ENCODE measurements at regions not wholly inside any gene's neighbourhood (a gene's known extent, or its start where the extent isn't known, plus 50 kb on each side); places are given as distances from the start of the nearest gene placed in this dataset.
A peak's percentile ranks its signal among the peaks of the same experiment; 100 is the strongest.

GRCh38 chr18:66110607-66111006 lies 359.8 kb downstream of the CDH7 start:
- Histone ChIP-seq H2AFZ (ENCODE audit: low read depth, low read length, severe bottlenecking) (no peak overlapping the region), H3K9ac (ENCODE audit: low read length) (no peak overlapping the region), H3K79me2 (ENCODE audit: insufficient read depth, low read length) (no peaks in the 10 kb centered on the region), H4K20me1 (ENCODE audit: low read depth, low read length) (no peaks in the 10 kb centered on the region), H3F3A (ENCODE audit: insufficient read depth) (no peaks in the 10 kb centered on the region), H3K9me2 (replicated peaks; ENCODE audit: insufficient read depth, low read length) (no peaks in the 10 kb centered on the region), H3K27ac (ENCODE audit: low read depth, low read length) (no peak overlapping the region), H3K36me3 (ENCODE audit: low read length) (no peaks in the 10 kb centered on the region), H3K27me3 (ENCODE audit: low read length) (no peaks in the 10 kb centered on the region), H3K4me2 (ENCODE audit: low read depth, low read length, poor library complexity, severe bottlenecking) (no peak overlapping the region), H3K4me3 (ENCODE audit: insufficient read depth, low read length, poor library complexity, severe bottlenecking) (no peak overlapping the region), H3K9me3 (ENCODE audit: insufficient read depth, low read length) (no peaks in the 10 kb centered on the region)
- TF ChIP-seq EZH2phosphoT487 (conservative IDR thresholded peaks at IDR 0.05; ENCODE audit: low read length) = no peak
- TF ChIP-seq, protein P1, sequence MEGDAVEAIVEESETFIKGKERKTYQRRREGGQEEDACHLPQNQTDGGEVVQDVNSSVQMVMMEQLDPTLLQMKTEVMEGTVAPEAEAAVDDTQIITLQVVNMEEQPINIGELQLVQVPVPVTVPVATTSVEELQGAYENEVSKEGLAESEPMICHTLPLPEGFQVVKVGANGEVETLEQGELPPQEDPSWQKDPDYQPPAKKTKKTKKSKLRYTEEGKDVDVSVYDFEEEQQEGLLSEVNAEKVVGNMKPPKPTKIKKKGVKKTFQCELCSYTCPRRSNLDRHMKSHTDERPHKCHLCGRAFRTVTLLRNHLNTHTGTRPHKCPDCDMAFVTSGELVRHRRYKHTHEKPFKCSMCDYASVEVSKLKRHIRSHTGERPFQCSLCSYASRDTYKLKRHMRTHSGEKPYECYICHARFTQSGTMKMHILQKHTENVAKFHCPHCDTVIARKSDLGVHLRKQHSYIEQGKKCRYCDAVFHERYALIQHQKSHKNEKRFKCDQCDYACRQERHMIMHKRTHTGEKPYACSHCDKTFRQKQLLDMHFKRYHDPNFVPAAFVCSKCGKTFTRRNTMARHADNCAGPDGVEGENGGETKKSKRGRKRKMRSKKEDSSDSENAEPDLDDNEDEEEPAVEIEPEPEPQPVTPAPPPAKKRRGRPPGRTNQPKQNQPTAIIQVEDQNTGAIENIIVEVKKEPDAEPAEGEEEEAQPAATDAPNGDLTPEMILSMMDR (IDR thresholded peaks at IDR 0.05; ENCODE audit: insufficient read depth, low read length, poor library complexity, severe bottlenecking) = no peak

DNA sequence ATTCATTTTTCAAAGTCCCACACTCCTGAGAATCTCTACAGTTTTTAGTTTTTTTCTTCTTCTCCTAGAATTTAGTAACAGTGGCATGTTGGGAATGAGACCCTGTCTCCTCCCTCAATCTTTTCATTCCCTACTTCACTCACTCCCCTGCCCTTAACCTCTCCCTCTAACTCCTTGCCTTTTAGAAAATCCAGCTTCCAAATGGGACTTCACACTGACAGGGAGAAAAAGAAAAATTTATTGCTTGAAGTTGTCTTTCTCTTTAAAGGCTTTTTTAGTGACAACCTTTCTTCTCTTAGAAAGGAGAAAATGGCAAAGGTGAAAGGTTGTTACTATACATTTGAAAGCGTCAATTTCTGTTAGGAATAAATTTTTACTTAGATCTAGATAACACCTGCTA lies 359.2 kb downstream of the CDH7 start:
- H3K27ac ChIP-seq (ENCODE audit: low read depth, low read length) = no peak overlapping the region
- H3K9me2 ChIP-seq (replicated peaks; ENCODE audit: insufficient read depth, low read length) = no peaks in the 10 kb centered on the region
- TF ChIP-seq, protein P1 (IDR thresholded peaks at IDR 0.05; ENCODE audit: insufficient read depth, low read length, poor library complexity, severe bottlenecking) = no peak
- TF ChIP-seq EZH2phosphoT487 (conservative IDR thresholded peaks at IDR 0.05; ENCODE audit: low read length) = no peak
- no peaks in the 10 kb centered on the region for H3K79me2 ChIP-seq (ENCODE audit: insufficient read depth, low read length)
- no peaks in the 10 kb centered on the region for H3K9me3 ChIP-seq (ENCODE audit: insufficient read depth, low read length)
- H2AFZ ChIP-seq (ENCODE audit: low read depth, low read length, severe bottlenecking) = no peak overlapping the region
- no peaks in the 10 kb centered on the region for H4K20me1 ChIP-seq (ENCODE audit: low read depth, low read length)
- no peaks in the 10 kb centered on the region for H3K27me3 ChIP-seq (ENCODE audit: low read length)
- H3K36me3 ChIP-seq (ENCODE audit: low read length) = no peaks in the 10 kb centered on the region
- H3K4me3 ChIP-seq (ENCODE audit: insufficient read depth, low read length, poor library complexity, severe bottlenecking) = no peak overlapping the region
- no peak overlapping the region for H3K4me2 ChIP-seq (ENCODE audit: low read depth, low read length, poor library complexity, severe bottlenecking)
- H3K9ac ChIP-seq (ENCODE audit: low read length) = no peak overlapping the region
- no peaks in the 10 kb centered on the region for H3F3A ChIP-seq (ENCODE audit: insufficient read depth)

GRCh38 chr18:66107546-66107945 lies 356.7 kb downstream of the CDH7 start:
- Histone ChIP-seq H3K36me3 (ENCODE audit: low read length) (no peaks in the 10 kb centered on the region), H3K27ac (ENCODE audit: low read depth, low read length) (no peak overlapping the region), H3K79me2 (ENCODE audit: insufficient read depth, low read length) (no peaks in the 10 kb centered on the region), H3K4me2 (ENCODE audit: low read depth, low read length, poor library complexity, severe bottlenecking) (no peak overlapping the region), H3K27me3 (ENCODE audit: low read length) (no peaks in the 10 kb centered on the region), H3K9me2 (replicated peaks; ENCODE audit: insufficient read depth, low read length) (no peaks in the 10 kb centered on the region), H3K9ac (ENCODE audit: low read length) (no peak overlapping the region), H3K9me3 (ENCODE audit: insufficient read depth, low read length) (no peaks in the 10 kb centered on the region), H4K20me1 (ENCODE audit: low read depth, low read length) (no peaks in the 10 kb centered on the region), H2AFZ (ENCODE audit: low read depth, low read length, severe bottlenecking) (peak overlapping the region; percentile 76), H3K4me3 (ENCODE audit: insufficient read depth, low read length, poor library complexity, severe bottlenecking) (no peak overlapping the region), H3F3A (ENCODE audit: insufficient read depth) (no peaks in the 10 kb centered on the region)
- TF ChIP-seq EZH2phosphoT487 (conservative IDR thresholded peaks at IDR 0.05; ENCODE audit: low read length) = no peak
- TF ChIP-seq, protein P1 (IDR thresholded peaks at IDR 0.05; ENCODE audit: insufficient read depth, low read length, poor library complexity, severe bottlenecking) = no peak
